ENCODE measurements at regions not wholly inside any gene's neighbourhood (a gene's known extent, or its start where the extent isn't known, plus 50 kb on each side); places are given as distances from the start of the nearest gene placed in this dataset.

DNA sequence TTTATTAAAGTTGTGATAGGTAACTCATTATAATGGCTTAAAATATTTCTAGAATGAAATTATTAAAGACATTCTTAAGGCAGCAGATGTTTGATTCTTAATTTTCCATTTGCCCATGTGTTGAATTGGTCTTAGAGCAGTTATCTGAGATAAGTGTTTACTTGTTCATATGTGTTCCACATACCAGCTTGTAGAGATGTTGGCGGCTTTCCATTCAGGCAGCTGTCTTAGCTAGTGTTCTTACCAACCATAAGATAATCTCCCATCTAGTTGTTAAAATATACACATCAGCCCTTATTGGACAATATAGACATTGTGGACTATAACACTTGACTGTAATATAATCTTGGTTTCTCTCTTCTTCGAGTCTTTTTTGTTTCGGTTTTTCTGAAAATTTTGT lies 1372.9 kb upstream of the ADGRL2 start:
- Histone ChIP-seq H3K9me3 (ENCODE audit: control insufficient read depth, low read length) (no peaks in the 10 kb centered on the region), H3K27ac (ENCODE audit: low read depth, low read length) (no peak overlapping the region), H3K27me3 (ENCODE audit: control insufficient read depth, insufficient read depth, low read length, poor library complexity, severe bottlenecking) (no peaks in the 10 kb centered on the region), H3K4me3 (ENCODE audit: low read length) (no peak overlapping the region), H3K4me1 (ENCODE audit: control insufficient read depth, insufficient read depth, low read length) (no peaks in the 10 kb centered on the region), H3K9ac (ENCODE audit: extremely low read depth, low read length, poor library complexity, severe bottlenecking) (no peak overlapping the region), H3K36me3 (ENCODE audit: control insufficient read depth, insufficient read depth, low read length) (no peaks in the 10 kb centered on the region)
- H3K4me1 Mint-ChIP-seq = no peaks in the 10 kb centered on the region
- no peak overlapping the region for H3K4me3 Mint-ChIP-seq
- H3K27ac Mint-ChIP-seq = no peak overlapping the region
- H3K27me3 Mint-ChIP-seq (ENCODE audit: insufficient read depth) = no peaks in the 10 kb centered on the region
- WGBS, 2 experiments (ENCODE audit: insufficient coverage in 1 of 2, insufficient read length in 1 of 2) = 100% methylated on average over 1 of the region's 3 CpGs; no CpG with 5 or more reads in 1 of the 2 experiments
- no peak for DNase-seq
- H3K9me3 Mint-ChIP-seq = no peaks in the 10 kb centered on the region
- TF ChIP-seq CTCF (conservative IDR thresholded peaks at IDR 0.05) = no peak
- H3K36me3 Mint-ChIP-seq (ENCODE audit: low read depth) = no peaks in the 10 kb centered on the region

DNA sequence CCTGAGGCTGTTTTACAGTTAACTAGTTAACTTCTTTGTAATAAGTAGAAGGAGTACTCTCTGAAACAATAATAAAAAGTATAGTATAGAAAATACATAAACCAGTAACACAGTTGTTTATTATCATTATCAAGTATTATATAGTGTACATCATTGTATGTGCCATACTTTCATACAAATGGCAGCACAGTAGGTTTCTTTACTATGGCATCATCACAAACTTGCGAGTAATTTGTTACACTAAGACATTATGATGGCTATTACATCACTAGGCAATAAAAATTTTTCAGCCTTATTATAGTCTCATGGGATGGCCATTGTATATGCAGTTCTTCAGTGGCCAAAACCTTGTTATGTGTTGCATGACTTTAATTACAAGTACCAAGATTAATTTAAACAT lies 1376.5 kb upstream of the ADGRL2 start:
- Histone ChIP-seq H3K27me3 (ENCODE audit: control insufficient read depth, insufficient read depth, low read length, poor library complexity, severe bottlenecking) (no peaks in the 10 kb centered on the region), H3K36me3 (ENCODE audit: control insufficient read depth, insufficient read depth, low read length) (no peaks in the 10 kb centered on the region), H3K4me3 (ENCODE audit: low read length) (no peak overlapping the region), H3K9ac (ENCODE audit: extremely low read depth, low read length, poor library complexity, severe bottlenecking) (no peak overlapping the region), H3K27ac (ENCODE audit: low read depth, low read length) (no peak overlapping the region), H3K9me3 (ENCODE audit: control insufficient read depth, low read length) (no peaks in the 10 kb centered on the region), H3K4me1 (ENCODE audit: control insufficient read depth, insufficient read depth, low read length) (no peaks in the 10 kb centered on the region)
- H3K4me3 Mint-ChIP-seq = no peak overlapping the region
- DNase-seq = no peak
- H3K27ac Mint-ChIP-seq = no peak overlapping the region
- no peak for TF ChIP-seq CTCF (conservative IDR thresholded peaks at IDR 0.05)
- no peaks in the 10 kb centered on the region for H3K36me3 Mint-ChIP-seq (ENCODE audit: low read depth)
- WGBS, 2 experiments (ENCODE audit: insufficient coverage in 1 of 2, insufficient read length in 1 of 2) = 88 to 96% methylated on average over 1 of the region's 1 CpG
- H3K4me1 Mint-ChIP-seq = no peaks in the 10 kb centered on the region
- H3K27me3 Mint-ChIP-seq (ENCODE audit: insufficient read depth) = no peaks in the 10 kb centered on the region
- no peaks in the 10 kb centered on the region for H3K9me3 Mint-ChIP-seq

DNA sequence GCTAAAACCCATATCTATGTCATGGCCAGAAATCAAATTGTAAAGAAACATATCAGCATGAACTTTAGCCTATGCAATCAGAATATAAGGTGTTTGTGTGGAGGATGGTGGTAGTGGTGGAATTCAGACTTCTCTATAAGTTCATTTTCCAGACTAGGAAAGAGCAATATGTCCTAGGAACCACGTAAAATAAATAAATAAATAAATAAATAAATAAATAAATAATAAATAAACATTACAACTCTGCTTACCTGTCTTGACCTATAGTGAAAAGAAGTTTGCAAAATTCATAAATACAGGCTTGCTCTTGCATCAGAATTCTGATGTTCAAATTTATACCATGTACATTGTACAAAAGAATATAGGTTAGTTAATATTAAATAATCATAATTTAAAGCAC lies 1382.6 kb upstream of the ADGRL2 start:
- no peak for DNase-seq
- Mint-ChIP-seq H3K4me3 (no peak overlapping the region), H3K36me3 (ENCODE audit: low read depth) (no peaks in the 10 kb centered on the region), H3K27ac (no peak overlapping the region), H3K27me3 (ENCODE audit: insufficient read depth) (no peaks in the 10 kb centered on the region), H3K4me1 (no peaks in the 10 kb centered on the region), H3K9me3 (no peaks in the 10 kb centered on the region)
- TF ChIP-seq CTCF (conservative IDR thresholded peaks at IDR 0.05) = no peak
- no peaks in the 10 kb centered on the region for H3K27me3 ChIP-seq (ENCODE audit: control insufficient read depth, insufficient read depth, low read length, poor library complexity, severe bottlenecking)
- H3K4me1 ChIP-seq (ENCODE audit: control insufficient read depth, insufficient read depth, low read length) = no peaks in the 10 kb centered on the region
- H3K9me3 ChIP-seq (ENCODE audit: control insufficient read depth, low read length) = no peaks in the 10 kb centered on the region
- H3K27ac ChIP-seq (ENCODE audit: low read depth, low read length) = no peak overlapping the region
- H3K36me3 ChIP-seq (ENCODE audit: control insufficient read depth, insufficient read depth, low read length) = no peaks in the 10 kb centered on the region
- H3K9ac ChIP-seq (ENCODE audit: extremely low read depth, low read length, poor library complexity, severe bottlenecking) = no peak overlapping the region
- H3K4me3 ChIP-seq (ENCODE audit: low read length) = no peak overlapping the region
- WGBS, 2 experiments (ENCODE audit: insufficient coverage in 1 of 2, insufficient read length in 1 of 2) = no CpG with 5 or more reads among the region's 1 CpG

All from endodermal cell (in vitro differentiated cells).